ENCODE measurements at regions not wholly inside any gene's neighbourhood (a gene's known extent, or its start where the extent isn't known, plus 50 kb on each side); places are given as distances from the start of the nearest gene placed in this dataset.

DNA sequence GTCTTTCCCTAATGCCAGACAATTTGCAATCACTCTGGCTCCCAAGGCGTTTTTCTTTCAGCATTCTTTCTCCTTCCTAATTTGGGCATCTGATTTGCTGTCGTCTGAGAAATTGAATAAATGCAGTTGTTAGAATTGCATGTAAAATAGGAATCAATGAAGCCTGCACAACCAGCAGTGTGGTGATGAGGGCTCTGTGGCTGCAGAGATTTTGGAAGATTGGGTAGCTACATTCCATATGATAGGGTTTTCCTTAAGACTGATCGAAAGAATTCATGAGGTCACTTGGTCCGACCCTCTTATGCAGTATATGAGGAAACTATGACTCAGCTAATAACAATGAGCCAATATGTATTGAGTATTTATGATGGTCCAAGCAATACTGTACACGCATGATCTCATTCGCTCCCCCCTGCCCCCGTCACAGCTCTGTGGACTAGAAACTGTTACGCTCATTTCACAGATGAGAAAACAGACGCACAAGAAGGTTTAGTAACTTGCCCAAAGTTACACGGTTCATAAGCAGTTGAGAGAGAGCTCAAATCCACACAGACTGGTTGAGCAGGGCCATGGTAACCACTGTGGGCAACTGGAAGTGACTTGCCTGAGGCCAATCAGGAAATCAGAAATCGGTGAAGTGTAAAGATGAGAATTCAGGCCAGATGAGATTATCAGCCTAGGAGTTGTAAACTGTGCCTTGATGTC, 527.2 kb downstream of the GATA3 start:
- ATAC-seq (no peak), DNase-seq (ENCODE audit: low spot score) (no peak)

DNA sequence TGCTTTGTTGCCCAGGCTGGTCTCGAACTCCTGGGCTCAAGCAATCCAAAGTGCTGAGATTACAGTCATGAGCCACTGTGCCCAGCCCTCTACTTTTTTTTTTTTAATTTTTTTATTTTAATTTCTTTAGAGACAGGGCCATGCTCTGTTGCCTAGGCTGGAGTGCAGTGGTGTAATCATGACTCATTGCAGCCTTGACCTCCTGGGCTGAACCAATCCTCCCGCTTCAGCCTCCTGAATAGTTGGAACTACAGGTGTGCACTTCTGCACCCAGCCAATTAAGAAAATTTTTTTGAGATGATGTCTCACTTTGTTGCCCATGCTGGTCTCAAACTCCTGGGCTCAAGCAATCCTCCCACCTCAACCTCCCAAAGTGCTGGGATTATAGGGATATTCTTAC, 528.6 kb downstream of the GATA3 start:
- ATAC-seq (no peak), DNase-seq (ENCODE audit: low spot score) (no peak)

- no peak for ATAC-seq
Measured at GRCh38 chr10:8584666-8585065, 530.2 kb downstream of the GATA3 start.

GRCh38 chr10:8586504-8586903, 532.0 kb downstream of the GATA3 start:
- no peak for ATAC-seq

More at GRCh38 chr10:8584666-8585065, 530.2 kb downstream of the GATA3 start:
- DNase-seq (ENCODE audit: low spot score): no peak

GRCh38 chr10:8588135-8588534, 533.6 kb downstream of the GATA3 start:
- ATAC-seq (no peak), DNase-seq (ENCODE audit: low spot score) (no peak)

More at GRCh38 chr10:8586504-8586903, 532.0 kb downstream of the GATA3 start:
- no peak for DNase-seq (ENCODE audit: low spot score)

GRCh38 chr10:8590518-8590917, 536.0 kb downstream of the GATA3 start:
- DNase-seq (ENCODE audit: low spot score): no peak
- no peak for ATAC-seq

DNA sequence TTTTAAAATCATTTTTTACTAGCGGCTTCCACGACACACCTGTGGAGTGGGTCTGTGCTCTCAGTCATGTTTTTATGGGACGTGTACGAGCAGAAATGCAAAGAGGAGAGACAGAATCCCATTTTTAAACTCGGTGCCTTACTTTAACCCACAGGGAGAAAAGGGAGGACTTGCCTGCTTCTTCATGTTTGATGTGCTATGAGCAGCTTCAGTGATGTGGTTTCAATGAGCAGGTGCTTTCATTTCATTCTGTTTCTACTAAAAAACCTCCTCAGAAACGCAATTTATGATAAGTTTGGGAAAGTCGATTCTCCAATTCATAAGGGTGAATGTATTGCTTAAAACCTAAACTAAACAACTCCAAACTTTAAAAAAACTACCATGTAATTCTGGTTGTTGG, 537.2 kb downstream of the GATA3 start:
- DNase-seq (ENCODE audit: low spot score) (no peak), ATAC-seq (no peak)

DNA sequence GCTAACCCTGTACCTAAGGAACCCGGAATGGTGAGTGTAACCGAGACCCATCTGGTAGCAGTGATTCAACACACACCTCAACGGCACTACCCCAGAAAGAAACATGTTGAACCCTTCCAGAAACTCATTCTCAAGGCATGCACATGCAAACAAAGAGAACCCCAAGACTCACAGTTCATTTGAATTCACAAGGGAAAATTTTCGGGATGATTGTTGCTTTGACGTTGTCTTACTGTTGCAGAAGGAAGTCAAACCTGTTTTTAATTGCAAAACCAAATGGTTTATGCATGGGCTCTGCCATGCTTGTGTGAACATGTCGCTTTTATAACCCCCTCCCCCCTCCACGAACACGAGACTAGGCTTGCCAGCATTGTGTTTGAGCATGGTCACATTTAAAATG, 539.7 kb downstream of the GATA3 start:
- ATAC-seq: no peak

GRCh38 chr10:8594711-8595110, 540.2 kb downstream of the GATA3 start:
- no peak for ATAC-seq
- no peak for DNase-seq (ENCODE audit: low spot score)

More for the DNA sequence above, 539.7 kb downstream of the GATA3 start:
- DNase-seq (ENCODE audit: low spot score): no peak

GRCh38 chr10:8595140-8595539, 540.7 kb downstream of the GATA3 start:
- ATAC-seq: no peak
- DNase-seq (ENCODE audit: low spot score): no peak

GRCh38 chr10:8596929-8597472, 542.5 kb downstream of the GATA3 start:
- no peak for ATAC-seq

DNA sequence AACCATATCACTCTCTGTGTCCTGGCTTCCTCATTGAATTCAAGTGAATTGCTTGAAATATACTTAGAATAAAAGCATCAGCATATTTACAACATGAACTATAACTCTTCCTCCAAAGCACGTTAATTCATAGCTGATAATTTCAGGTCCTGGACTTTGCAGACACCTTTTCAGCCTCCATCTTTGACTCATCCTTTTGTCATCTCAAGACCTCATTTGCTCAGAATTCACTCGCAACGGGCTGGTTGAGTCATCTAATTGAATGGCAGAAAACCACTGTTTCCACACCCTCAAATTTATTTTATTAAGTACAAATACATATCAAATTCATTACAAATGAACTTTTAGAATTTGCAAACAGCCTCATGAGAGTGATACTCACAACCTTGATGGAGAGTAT, 545.7 kb downstream of the GATA3 start:
- ATAC-seq: no peak
- DNase-seq (ENCODE audit: low spot score): no peak

More at GRCh38 chr10:8596929-8597472, 542.5 kb downstream of the GATA3 start:
- no peak for DNase-seq (ENCODE audit: low spot score)

GRCh38 chr10:8602821-8603220, 548.3 kb downstream of the GATA3 start:
- ATAC-seq: no peak

GRCh38 chr10:8614054-8614565, 559.6 kb downstream of the GATA3 start:
- no peak for DNase-seq (ENCODE audit: low spot score)
- no peak for ATAC-seq

More at GRCh38 chr10:8602821-8603220, 548.3 kb downstream of the GATA3 start:
- no peak for DNase-seq (ENCODE audit: low spot score)

GRCh38 chr10:8615118-8615517, 560.6 kb downstream of the GATA3 start:
- ATAC-seq: no peak

GRCh38 chr10:8616166-8616565, 561.7 kb downstream of the GATA3 start:
- ATAC-seq (no peak), DNase-seq (ENCODE audit: low spot score) (no peak)

More at GRCh38 chr10:8615118-8615517, 560.6 kb downstream of the GATA3 start:
- no peak for DNase-seq (ENCODE audit: low spot score)

DNA sequence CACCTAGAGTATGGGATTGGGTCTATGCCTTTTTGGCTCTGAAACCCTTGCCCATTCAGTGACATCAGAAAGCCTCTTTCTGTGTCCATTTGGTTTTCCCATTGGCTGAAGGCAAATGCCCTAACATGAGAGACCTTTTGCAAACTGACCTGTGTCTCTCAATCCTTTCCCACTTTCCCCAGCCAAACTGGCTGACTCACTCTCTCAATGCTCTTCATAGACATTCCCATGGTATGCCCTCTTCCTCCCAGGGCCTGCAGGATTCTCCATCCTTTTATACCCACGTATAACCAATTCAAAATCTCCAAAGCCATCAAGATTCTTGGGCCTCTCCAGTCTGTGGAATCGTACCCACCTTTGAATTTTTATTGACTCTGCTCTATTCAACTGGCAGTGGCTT, 563.3 kb downstream of the GATA3 start:
- DNase-seq (ENCODE audit: low spot score): no peak
- ATAC-seq: no peak

DNA sequence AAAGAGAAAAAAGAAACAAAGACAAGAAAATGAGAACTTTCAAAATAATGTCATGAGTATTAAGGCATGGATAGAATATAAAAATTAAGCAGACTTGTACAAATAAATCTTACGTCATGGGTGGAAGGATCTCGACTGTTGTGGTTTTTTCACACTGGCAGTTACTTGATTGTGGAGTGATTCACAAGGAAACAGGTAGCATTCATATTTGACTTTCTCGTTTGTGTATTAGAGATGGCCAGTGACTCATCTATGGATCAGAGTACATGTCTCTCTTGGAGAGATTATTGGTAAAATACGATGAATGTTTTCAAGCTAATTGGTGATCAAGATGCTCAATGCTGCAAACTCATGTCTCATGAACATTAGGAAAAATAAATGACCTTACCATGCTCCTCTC, 564.3 kb downstream of the GATA3 start:
- DNase-seq (ENCODE audit: low spot score) (no peak), ATAC-seq (no peak)

DNA sequence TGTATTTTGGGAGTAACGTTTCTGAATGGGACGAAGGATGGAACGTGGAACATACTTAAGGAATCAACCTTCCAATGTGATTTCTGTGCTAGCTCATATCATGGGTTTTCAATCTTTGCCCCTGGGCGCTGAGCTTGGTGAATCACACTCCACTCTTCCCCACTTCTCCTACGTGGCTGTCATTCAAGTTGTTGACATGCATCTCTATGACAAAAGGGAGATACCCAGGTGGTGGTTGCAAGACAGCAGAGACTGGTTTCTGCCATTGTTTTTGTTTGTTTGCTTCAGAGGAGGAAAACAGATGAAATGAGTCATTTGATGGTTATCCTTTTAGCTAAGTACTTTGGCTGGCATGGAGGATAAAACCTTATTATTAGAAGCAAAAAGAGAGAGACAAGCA, 573.9 kb downstream of the GATA3 start:
- DNase-seq (ENCODE audit: low spot score) (no peak), ATAC-seq (no peak)

DNA sequence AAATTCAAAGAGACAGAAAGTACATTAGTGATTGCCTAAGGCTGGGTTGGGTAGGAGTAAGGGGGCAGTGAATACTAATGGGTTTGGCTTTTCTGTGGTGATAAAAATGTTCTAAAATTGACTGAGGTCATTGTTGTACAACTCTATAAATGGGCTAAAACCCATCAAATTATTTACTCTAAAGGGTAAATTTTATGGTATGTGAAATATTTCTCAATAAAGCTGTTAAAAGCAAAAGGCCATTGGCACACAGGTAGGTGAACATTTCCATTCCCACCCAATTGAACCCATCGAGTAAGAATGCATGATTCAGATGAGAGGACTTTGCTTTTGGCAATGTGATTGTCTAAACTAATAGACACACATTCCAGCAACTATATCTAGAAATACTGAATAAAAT, 579.4 kb downstream of the GATA3 start:
- DNase-seq (ENCODE audit: low spot score): no peak
- no peak for ATAC-seq

DNA sequence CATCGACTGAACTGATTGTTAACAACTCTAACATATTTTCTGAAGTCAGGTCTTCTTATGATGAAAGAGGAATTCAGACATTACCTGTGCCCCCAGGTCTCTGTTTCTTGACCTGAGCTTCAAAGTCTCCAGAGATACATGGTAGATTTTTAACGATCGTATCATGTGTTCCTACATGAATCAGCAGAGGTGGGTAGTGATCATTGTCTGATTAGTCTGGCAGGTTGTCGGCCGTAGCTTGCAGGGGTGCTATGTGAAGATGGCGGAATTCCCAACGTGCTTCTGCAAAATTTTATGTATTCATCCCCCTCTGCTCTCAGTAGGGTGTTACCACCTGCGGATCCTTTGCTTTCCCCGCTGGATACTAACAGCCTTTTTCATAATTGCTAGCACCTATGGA, 581.9 kb downstream of the GATA3 start:
- no peak for DNase-seq (ENCODE audit: low spot score)
- ATAC-seq: no peak

- ATAC-seq (no peak), DNase-seq (ENCODE audit: low spot score) (no peak)
Measured at GRCh38 chr10:8637640-8638039, 583.2 kb downstream of the GATA3 start.

All from left lobe of liver (tissue), 2 donors.